IMR-90 (cell line): ENCODE measurements at regions not wholly inside any gene's neighbourhood (a gene's known extent, or its start where the extent isn't known, plus 50 kb on each side); places are given as distances from the start of the nearest gene placed in this dataset.

ENCODE experiments used
- ATAC-seq: fragments of 200-7000 bp; cut with Tn5 transposase; 2 replicates; pipeline ENCODE4 v1.9.1; 2020; ENCODE audit warnings: low read depth, mild to moderate bottlenecking, moderate library complexity
- BruUV-seq: library from RNA; stranded (reverse); fragments of 400-500 nt; replicated peaks from 2 replicates; lab custom pipeline; 2021; lab: Mats Ljungman, UMichigan
- CTCF ChIA-PET: fragments of 300-600 bp; formaldehyde crosslinking; extraction: SDS; loops from one replicate; lab custom pipeline; 2021; ENCODE audit warnings: antibody characterized with exemption; lab: Yijun Ruan, JAX
- POLR2A ChIA-PET: fragments of 300-600 bp; sonication (Branson Sonifier 250); formaldehyde crosslinking; loops from one replicate; lab custom pipeline; 2022; ENCODE audit warnings: antibody characterized with exemption; ENCODE audit not compliant: unreplicated experiment; lab: Charles Lee
- DNase-seq: peaks from one replicate; pipeline ENCODE4 v3.0.0; 2013
- H2AFZ ChIP-seq: replicated peaks from 2 replicates; pipeline ENCODE3; 2013; ENCODE audit warnings: low read length, mild to moderate bottlenecking; ENCODE audit not compliant: poor library complexity
- H2AK5ac ChIP-seq: 2 replicates; pipeline ENCODE4 v1.6.1; 2013; ENCODE audit warnings: low read depth, low read length, inconsistent platforms
- H2AK9ac ChIP-seq: replicated peaks from 2 replicates; pipeline ENCODE3; 2013; ENCODE audit warnings: mild to moderate bottlenecking, low read depth, low read length, moderate library complexity; ENCODE audit not compliant: poor library complexity
- H2BK120ac ChIP-seq: 2 replicates; pipeline ENCODE4 v1.6.1; 2013; ENCODE audit warnings: low read depth, low read length, inconsistent platforms
- H2BK15ac ChIP-seq: 3 replicates; pipeline ENCODE4 v1.6.1; 2013; ENCODE audit warnings: low read depth, low read length, inconsistent platforms
- H2BK20ac ChIP-seq: 2 replicates; pipeline ENCODE4 v1.6.1; 2013; ENCODE audit warnings: low read depth, mild to moderate bottlenecking, inconsistent platforms, low read length, moderate library complexity
- H2BK5ac ChIP-seq: 2 replicates; pipeline ENCODE4 v1.6.1; 2013; ENCODE audit warnings: mild to moderate bottlenecking, low read depth, low read length, inconsistent platforms; ENCODE audit not compliant: poor library complexity, severe bottlenecking
- H3K14ac ChIP-seq: replicated peaks from 2 replicates; pipeline ENCODE4 v1.6.1; 2013; ENCODE audit warnings: low read depth, low read length, inconsistent platforms
- H3K18ac ChIP-seq: 2 replicates; pipeline ENCODE4 v1.6.1; 2013; ENCODE audit warnings: low read depth, low read length, control low read depth
- H3K23ac ChIP-seq: 2 replicates; pipeline ENCODE4 v1.6.1; 2013; ENCODE audit warnings: low read depth, low read length, inconsistent platforms
- H3K27ac ChIP-seq: 2 replicates; pipeline ENCODE4 v1.5.1; 2013; ENCODE audit warnings: mild to moderate bottlenecking, control low read depth, low read length; ENCODE audit not compliant: insufficient read depth
- H3K27me3 ChIP-seq: 2 replicates; pipeline ENCODE4 v1.6.1; 2013; ENCODE audit warnings: low read length; ENCODE audit not compliant: control insufficient read depth, insufficient read depth
- H3K36me3 ChIP-seq: 2 replicates; pipeline ENCODE4 v1.6.1; 2013; ENCODE audit warnings: low read length, mixed read lengths; ENCODE audit not compliant: control insufficient read depth, insufficient read depth
- H3K4ac ChIP-seq: 2 replicates; pipeline ENCODE4 v1.6.1; 2013; ENCODE audit warnings: low read depth, low read length, inconsistent platforms
- H3K4me1 ChIP-seq: 2 replicates; pipeline ENCODE4 v1.6.1; 2013; ENCODE audit warnings: low read length, mixed read lengths; ENCODE audit not compliant: control insufficient read depth, insufficient read depth
- H3K4me2 ChIP-seq: 2 replicates; pipeline ENCODE4 v1.6.1; 2013; ENCODE audit warnings: low read depth, mild to moderate bottlenecking, control low read depth, low read length, moderate library complexity
- H3K4me3 ChIP-seq: 2 replicates; pipeline ENCODE4 v1.5.1; 2013; ENCODE audit warnings: low read depth, mild to moderate bottlenecking, control low read depth, low read length, moderate library complexity; ENCODE audit not compliant: insufficient read depth
- H3K56ac ChIP-seq: 2 replicates; pipeline ENCODE4 v1.6.1; 2013; ENCODE audit warnings: low read length, inconsistent platforms; ENCODE audit not compliant: insufficient read depth; ENCODE audit errors: extremely low read depth
- H3K79me1 ChIP-seq, 2 experiments: 2 replicates each; pipeline ENCODE4 v1.6.1; 2013; ENCODE audit warnings: low read length in 2 of 2, inconsistent platforms in 1 of 2, low read depth in 1 of 2
- H3K9ac ChIP-seq: 2 replicates; pipeline ENCODE4 v1.6.1; 2013; ENCODE audit warnings: low read depth, low read length, control low read depth
- H3K9me1 ChIP-seq: 2 replicates; pipeline ENCODE4 v1.6.1; 2013; ENCODE audit warnings: low read length, inconsistent platforms; ENCODE audit not compliant: insufficient read depth
- H3K9me3 ChIP-seq: 2 replicates; pipeline ENCODE4 v1.6.1; 2013; ENCODE audit warnings: low read length; ENCODE audit not compliant: control insufficient read depth, insufficient read depth
- H4K20me1 ChIP-seq: 2 replicates; pipeline ENCODE4 v1.6.1; 2013; ENCODE audit warnings: low read length, inconsistent platforms; ENCODE audit not compliant: insufficient read depth
- H4K5ac ChIP-seq: 2 replicates; pipeline ENCODE4 v1.6.1; 2013; ENCODE audit warnings: mild to moderate bottlenecking, low read depth, low read length, control low read depth
- H4K8ac ChIP-seq, 2 experiments: 2 replicates each; pipeline ENCODE4 v1.6.1; 2013; ENCODE audit warnings: low read depth in 2 of 2, low read length in 2 of 2, control low read depth in 1 of 2, inconsistent platforms in 1 of 2
- H4K91ac ChIP-seq: 2 replicates; pipeline ENCODE4 v1.6.1; 2013; ENCODE audit warnings: low read depth, low read length, inconsistent platforms; ENCODE audit not compliant: insufficient read depth
- CEBPB ChIP-seq: IDR thresholded peaks from 2 replicates; pipeline ENCODE4 v1.6.1; 2012; ENCODE audit warnings: low read depth, low read length, improper control_type of control experiment
- MAFK ChIP-seq: IDR thresholded peaks from 2 replicates; pipeline ENCODE4 v1.6.1; 2012; ENCODE audit warnings: low read depth, low read length, improper control_type of control experiment
- RCOR1 ChIP-seq: IDR thresholded peaks from 2 replicates; pipeline ENCODE4 v1.6.1; 2012; ENCODE audit warnings: mild to moderate bottlenecking, low read length, improper control_type of control experiment; ENCODE audit not compliant: insufficient replicate concordance
- WGBS, 2 experiments: methylation state at CpG; one replicate each; pipeline versions ENCODE4 v1.1.5 to v1.1.7; 2013; ENCODE audit warnings: missing lambda C conversion rate in 2 of 2; ENCODE audit not compliant: insufficient read length in 1 of 2; ENCODE audit errors: extremely low coverage in 2 of 2; 5-methylcytosine and 5-hydroxymethylcytosine counted together
- dilution Hi-C: fragments of 300-500 bp; cut with HindIII; formaldehyde crosslinking; loops from one replicate; pipeline ENCODE4 v1.14.3; 2018; ENCODE audit warnings: low sequenced_read_pairs; ENCODE audit not compliant: unreplicated experiment
- in situ Hi-C: fragments of 300-500 bp; cut with MboI; formaldehyde crosslinking; loops from 3 replicates; pipeline ENCODE4 v1.14.3; 2019; ENCODE audit warnings: low sequenced_read_pairs, inconsistent platforms, mixed read lengths
- intact Hi-C: fragments of 100-400 bp; cut with micrococcal nuclease; formaldehyde crosslinking; loops from 2 replicates; pipeline ENCODE4 v1.10.0; 2022

DNA sequence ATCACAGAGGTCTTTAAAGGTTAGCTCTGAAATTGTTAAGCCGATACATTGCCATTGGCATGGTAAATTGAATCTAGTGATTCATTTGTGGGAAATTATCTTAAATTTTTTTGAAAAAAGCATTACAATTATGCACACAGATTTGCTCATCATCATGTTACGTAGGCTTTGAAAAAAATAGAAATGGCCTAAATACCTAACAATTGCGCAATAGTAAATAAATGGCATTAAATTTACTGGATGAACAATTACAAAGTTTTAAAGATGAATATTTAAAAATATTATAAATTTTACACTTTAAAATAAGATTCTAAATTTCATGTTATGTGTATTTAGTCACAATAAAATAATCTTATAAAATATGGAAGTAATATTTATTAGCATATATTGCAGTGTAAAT, 171.3 kb downstream of the RPRM start:
- no peaks in the 10 kb centered on the region for H3K79me1 ChIP-seq
- H3K27ac ChIP-seq: no peak overlapping the region
- H3K27me3 ChIP-seq: no peaks in the 10 kb centered on the region
- H3K4ac ChIP-seq: no peak overlapping the region
- H3K9me1 ChIP-seq: no peaks in the 10 kb centered on the region
- TF ChIP-seq RCOR1 (no peak), CEBPB (peak; percentile 83), MAFK (no peak)
- H2AK9ac ChIP-seq: no peak overlapping the region
- no peaks in the 10 kb centered on the region for H4K20me1 ChIP-seq
- dilution Hi-C loops: no loop called here
- no peak overlapping the region for H2BK15ac ChIP-seq
- no peak overlapping the region for H2AFZ ChIP-seq
- ATAC-seq: no peak
- no peak overlapping the region for H2BK5ac ChIP-seq
- H2BK20ac ChIP-seq: no peak overlapping the region
- no peak for DNase-seq
- H3K18ac ChIP-seq: no peak overlapping the region
- ChIA-PET CTCF (no interaction called here), POLR2A (no interaction called here)
- BruUV-seq: no TSS peak
- H4K5ac ChIP-seq: no peak overlapping the region
- H3K4me3 ChIP-seq: no peak overlapping the region
- H3K4me2 ChIP-seq: no peak overlapping the region
- no peak overlapping the region for H4K91ac ChIP-seq
- no peak overlapping the region for H2BK120ac ChIP-seq
- in situ Hi-C loops: no loop called here
- H3K36me3 ChIP-seq: no peaks in the 10 kb centered on the region
- whole genome bisulfite sequencing, 2 experiments: no CpG with 5 or more reads among the region's 3 CpGs
- H3K9ac ChIP-seq: no peak overlapping the region
- H3K56ac ChIP-seq: no peak overlapping the region
- H3K14ac ChIP-seq: no peak overlapping the region
- H3K4me1 ChIP-seq: no peaks in the 10 kb centered on the region
- H3K23ac ChIP-seq: no peak overlapping the region
- H2AK5ac ChIP-seq: no peak overlapping the region
- H3K9me3 ChIP-seq: peaks cover 5% of the 10 kb centered on the region
- intact Hi-C loops: no loop called here
- no peak overlapping the region for H4K8ac ChIP-seq
